Ascending aorta (tissue), 2 donors: ENCODE measurements at regions not wholly inside any gene's neighbourhood (a gene's known extent, or its start where the extent isn't known, plus 50 kb on each side); places are given as distances from the start of the nearest gene placed in this dataset.

Source experiments
- DNase-seq, 2 donors: peaks; one replicate each; pipeline ENCODE4 v3.0.0-alpha.2; 2019; ENCODE audit warnings: low spot score in 2 of 2
- H3K27ac ChIP-seq, 2 donors: fragments of 200-600 bp; sonication (generic); one replicate each; pipeline ENCODE4 v1.5.1; 2016 to 2017; ENCODE audit warnings: mild to moderate bottlenecking in 1 of 2
- H3K27me3 ChIP-seq: fragments of 200-600 bp; sonication (generic); one replicate; pipeline ENCODE4 v1.5.1; 2017
- H3K36me3 ChIP-seq, 2 donors: fragments of 200-600 bp; sonication (generic); one replicate each; pipeline ENCODE4 v1.5.1; 2016
- H3K4me1 ChIP-seq, 2 donors: fragments of 200-600 bp; sonication (generic); one replicate each; pipeline ENCODE4 v1.5.1; 2016 to 2017; ENCODE audit warnings: mild to moderate bottlenecking in 1 of 2
- H3K4me3 ChIP-seq, 2 donors: fragments of 200-600 bp; sonication (generic); one replicate each; pipeline ENCODE4 v1.5.1; 2016 to 2017; ENCODE audit warnings: mild to moderate bottlenecking in 1 of 2
- H3K9me3 ChIP-seq, 2 donors: fragments of 200-600 bp; sonication (generic); one replicate each; pipeline ENCODE4 v1.5.1; 2016
- intact Hi-C: fragments of 100-400 bp; cut with DNase I; formaldehyde crosslinking; loops from one replicate; pipeline ENCODE4 v1.15.1; 2023
- TF ChIP-seq, protein P1 (sequence below), 3 experiments: fragments of 200-600 bp in 2 of 3; fragments of 450-650 bp in 1 of 3; sonication (generic) in 2 of 3; IDR thresholded peaks; one replicate each; pipeline ENCODE4 v1.5.1; 2016 to 2019; ENCODE audit warnings: antibody characterized with exemption in 3 of 3, mild to moderate bottlenecking in 1 of 3, moderate library complexity in 1 of 3

GRCh38 chr3:655824-656223 is 437.0 kb upstream of the CNTN6 start:
- intact Hi-C loops = no loop called here
- no peak for DNase-seq
- H3K4me1 ChIP-seq = no peaks in the 10 kb centered on the region
- H3K27me3 ChIP-seq = no peaks in the 10 kb centered on the region
- H3K27ac ChIP-seq = no peak overlapping the region
- no peaks in the 10 kb centered on the region for H3K9me3 ChIP-seq
- TF ChIP-seq, protein P1, sequence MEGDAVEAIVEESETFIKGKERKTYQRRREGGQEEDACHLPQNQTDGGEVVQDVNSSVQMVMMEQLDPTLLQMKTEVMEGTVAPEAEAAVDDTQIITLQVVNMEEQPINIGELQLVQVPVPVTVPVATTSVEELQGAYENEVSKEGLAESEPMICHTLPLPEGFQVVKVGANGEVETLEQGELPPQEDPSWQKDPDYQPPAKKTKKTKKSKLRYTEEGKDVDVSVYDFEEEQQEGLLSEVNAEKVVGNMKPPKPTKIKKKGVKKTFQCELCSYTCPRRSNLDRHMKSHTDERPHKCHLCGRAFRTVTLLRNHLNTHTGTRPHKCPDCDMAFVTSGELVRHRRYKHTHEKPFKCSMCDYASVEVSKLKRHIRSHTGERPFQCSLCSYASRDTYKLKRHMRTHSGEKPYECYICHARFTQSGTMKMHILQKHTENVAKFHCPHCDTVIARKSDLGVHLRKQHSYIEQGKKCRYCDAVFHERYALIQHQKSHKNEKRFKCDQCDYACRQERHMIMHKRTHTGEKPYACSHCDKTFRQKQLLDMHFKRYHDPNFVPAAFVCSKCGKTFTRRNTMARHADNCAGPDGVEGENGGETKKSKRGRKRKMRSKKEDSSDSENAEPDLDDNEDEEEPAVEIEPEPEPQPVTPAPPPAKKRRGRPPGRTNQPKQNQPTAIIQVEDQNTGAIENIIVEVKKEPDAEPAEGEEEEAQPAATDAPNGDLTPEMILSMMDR (IDR thresholded peaks at IDR 0.05) = no peak
- H3K4me3 ChIP-seq = no peak overlapping the region
- H3K36me3 ChIP-seq = no peaks in the 10 kb centered on the region

DNA sequence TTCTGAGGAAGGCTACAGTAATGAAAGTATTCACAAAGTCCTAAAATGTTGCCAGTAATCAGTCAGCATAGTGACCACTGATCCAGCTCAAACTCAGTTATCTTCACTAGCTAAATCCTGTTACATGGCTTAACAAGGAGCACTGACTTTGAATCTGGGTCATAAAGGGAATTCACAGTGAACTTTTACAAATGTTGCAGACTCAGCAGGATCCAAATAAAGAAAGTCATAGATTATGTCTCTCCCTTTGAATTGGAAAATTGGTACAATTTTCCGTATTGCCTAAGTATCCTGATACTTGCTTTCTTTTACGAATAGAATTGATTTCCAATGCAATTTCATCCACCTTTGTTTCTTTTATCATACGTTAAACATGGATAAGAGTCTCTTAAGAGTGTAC is 431.5 kb upstream of the CNTN6 start:
- no peaks in the 10 kb centered on the region for H3K4me1 ChIP-seq
- no peak for DNase-seq
- H3K9me3 ChIP-seq = no peaks in the 10 kb centered on the region
- no peaks in the 10 kb centered on the region for H3K27me3 ChIP-seq
- no peak overlapping the region for H3K4me3 ChIP-seq
- intact Hi-C loops = no loop called here
- H3K36me3 ChIP-seq = no peaks in the 10 kb centered on the region
- TF ChIP-seq, protein P1 (IDR thresholded peaks at IDR 0.05) = no peak
- H3K27ac ChIP-seq = no peak overlapping the region

- Histone ChIP-seq H3K9me3 (peaks cover 0 to 11% of the 10 kb centered on the region in 2 donors), H3K27ac (no peak overlapping the region), H3K36me3 (no peaks in the 10 kb centered on the region), H3K4me1 (no peaks in the 10 kb centered on the region), H3K27me3 (no peaks in the 10 kb centered on the region), H3K4me3 (no peak overlapping the region)
- no peak for DNase-seq
- intact Hi-C loops = no loop called here
- TF ChIP-seq, protein P1 (IDR thresholded peaks at IDR 0.05) = no peak
Observed at GRCh38 chr3:674116-674515, 418.7 kb upstream of the CNTN6 start.

GRCh38 chr3:675846-676245 is 417.0 kb upstream of the CNTN6 start:
- no peaks in the 10 kb centered on the region for H3K4me1 ChIP-seq
- no peaks in the 10 kb centered on the region for H3K36me3 ChIP-seq
- H3K4me3 ChIP-seq = no peak overlapping the region
- H3K27ac ChIP-seq = no peak overlapping the region
- H3K9me3 ChIP-seq = peaks cover 0 to 11% of the 10 kb centered on the region in 2 donors
- H3K27me3 ChIP-seq = no peaks in the 10 kb centered on the region
- intact Hi-C loops = no loop called here
- no peak for DNase-seq
- TF ChIP-seq, protein P1 (IDR thresholded peaks at IDR 0.05) = no peak

DNA sequence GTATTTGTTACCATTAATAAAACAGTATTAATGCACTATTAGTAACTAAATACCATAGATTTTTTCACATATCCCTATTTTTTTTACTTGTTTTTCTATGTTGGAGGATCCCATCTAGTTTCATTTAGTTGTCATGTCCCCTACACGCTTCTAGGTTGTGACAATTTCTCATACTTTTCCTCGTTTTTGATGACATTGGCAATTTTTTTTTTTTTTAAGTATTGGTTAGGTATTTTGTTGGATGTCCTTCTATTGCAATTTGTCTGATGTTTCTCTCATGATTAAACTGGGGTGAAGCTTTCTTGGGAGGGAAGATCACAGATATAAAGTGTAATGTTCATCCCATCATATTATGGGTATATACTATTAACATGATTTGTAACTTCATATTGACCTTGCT is 409.1 kb upstream of the CNTN6 start:
- no peaks in the 10 kb centered on the region for H3K4me1 ChIP-seq
- H3K4me3 ChIP-seq = no peak overlapping the region
- H3K27me3 ChIP-seq = no peaks in the 10 kb centered on the region
- H3K9me3 ChIP-seq = no peaks in the 10 kb centered on the region
- TF ChIP-seq, protein P1 (IDR thresholded peaks at IDR 0.05) = no peak
- no peaks in the 10 kb centered on the region for H3K36me3 ChIP-seq
- intact Hi-C loops = no loop called here
- no peak overlapping the region for H3K27ac ChIP-seq
- no peak for DNase-seq

DNA sequence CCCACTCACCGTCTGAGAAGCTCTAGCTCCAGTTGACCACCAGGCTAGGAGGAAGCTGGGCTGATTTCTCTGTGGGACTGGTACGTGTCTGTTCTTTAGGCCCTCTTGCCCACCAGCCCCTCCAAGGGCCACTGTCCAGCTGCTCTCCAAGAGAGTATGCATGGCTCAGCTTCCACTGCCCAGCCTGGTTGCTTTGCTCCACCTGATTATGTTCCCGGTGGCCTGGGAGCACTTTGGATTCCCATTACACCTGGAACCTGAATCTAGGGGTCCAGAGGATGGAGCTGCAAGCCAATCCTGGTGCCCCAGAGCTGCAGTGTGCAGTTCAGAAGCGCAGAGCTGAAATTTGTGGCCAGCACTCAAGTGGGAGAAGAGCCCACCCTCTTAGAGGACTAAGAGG is 402.1 kb upstream of the CNTN6 start:
- H3K4me3 ChIP-seq = no peak overlapping the region
- no peaks in the 10 kb centered on the region for H3K27me3 ChIP-seq
- H3K27ac ChIP-seq = no peak overlapping the region
- H3K36me3 ChIP-seq = no peaks in the 10 kb centered on the region
- intact Hi-C loops = no loop called here
- TF ChIP-seq, protein P1 (IDR thresholded peaks at IDR 0.05) = no peak
- no peak for DNase-seq
- H3K9me3 ChIP-seq = peaks cover 0 to 7% of the 10 kb centered on the region in 2 donors
- H3K4me1 ChIP-seq = no peaks in the 10 kb centered on the region
